H9 (cell line): ENCODE measurements at regions not wholly inside any gene's neighbourhood (a gene's known extent, or its start where the extent isn't known, plus 50 kb on each side); places are given as distances from the start of the nearest gene placed in this dataset.

Source experiments
- DNase-seq: peaks from one replicate; pipeline ENCODE4 v3.0.0-alpha.2; 2017
- H2AFZ ChIP-seq: one replicate; pipeline ENCODE4 v1.6.1; 2013; ENCODE audit warnings: mild to moderate bottlenecking, low read length, control low read depth, moderate library complexity
- H2AK5ac ChIP-seq: 2 replicates; pipeline ENCODE4 v1.6.1; 2013; ENCODE audit warnings: low read length, control low read depth, mixed read lengths; ENCODE audit not compliant: insufficient read length
- H2BK120ac ChIP-seq: one replicate; pipeline ENCODE4 v1.6.1; 2013; ENCODE audit warnings: low read depth, mild to moderate bottlenecking, low read length, control low read depth, inconsistent platforms; ENCODE audit not compliant: poor library complexity, severe bottlenecking
- H2BK12ac ChIP-seq: 2 replicates; pipeline ENCODE4 v1.6.1; 2013; ENCODE audit warnings: low read length, control low read depth, mixed read lengths, low read depth; ENCODE audit not compliant: insufficient read length
- H2BK15ac ChIP-seq: 2 replicates; pipeline ENCODE4 v1.6.1; 2013; ENCODE audit warnings: low read depth, low read length, control low read depth
- H2BK20ac ChIP-seq: one replicate; pipeline ENCODE4 v1.6.1; 2013; ENCODE audit warnings: low read depth, mild to moderate bottlenecking, low read length, control low read depth, inconsistent platforms; ENCODE audit not compliant: poor library complexity, severe bottlenecking
- H2BK5ac ChIP-seq: 2 replicates; pipeline ENCODE4 v1.6.1; 2013; ENCODE audit warnings: low read length, control low read depth, mixed read lengths; ENCODE audit not compliant: insufficient read length
- H3K14ac ChIP-seq: 2 replicates; pipeline ENCODE4 v1.6.1; 2013; ENCODE audit warnings: low read length, control low read depth; ENCODE audit not compliant: insufficient read depth
- H3K18ac ChIP-seq: 2 replicates; pipeline ENCODE4 v1.6.1; 2013; ENCODE audit warnings: low read depth, mild to moderate bottlenecking, mixed read lengths, low read length, control low read depth; ENCODE audit not compliant: insufficient read length
- H3K23ac ChIP-seq: 2 replicates; pipeline ENCODE4 v1.6.1; 2013; ENCODE audit warnings: low read length, control low read depth, mixed read lengths, low read depth; ENCODE audit not compliant: insufficient read length
- H3K23me2 ChIP-seq: 2 replicates; pipeline ENCODE4 v1.6.1; 2013; ENCODE audit warnings: low read depth, mild to moderate bottlenecking, mixed read lengths, low read length, control low read depth; ENCODE audit not compliant: insufficient read length, poor library complexity, severe bottlenecking
- H3K27ac ChIP-seq: 2 replicates; pipeline ENCODE4 v1.5.1; 2013; ENCODE audit warnings: low read length, control low read depth, mixed read lengths, low read depth; ENCODE audit not compliant: insufficient read length
- H3K27me3 ChIP-seq: 2 replicates; pipeline ENCODE4 v1.6.1; 2013; ENCODE audit warnings: low read length, control low read depth, inconsistent platforms; ENCODE audit not compliant: insufficient read depth
- H3K4ac ChIP-seq: 2 replicates; pipeline ENCODE4 v1.6.1; 2013; ENCODE audit warnings: low read depth, mild to moderate bottlenecking, control low read depth, inconsistent platforms, low read length, moderate library complexity
- H3K4me1 ChIP-seq: 2 replicates; pipeline ENCODE4 v1.6.1; 2013; ENCODE audit warnings: low read length, control low read depth, inconsistent platforms; ENCODE audit not compliant: insufficient read depth
- H3K4me2 ChIP-seq: 2 replicates; pipeline ENCODE4 v1.6.1; 2013; ENCODE audit warnings: low read length, control low read depth, mixed read lengths; ENCODE audit not compliant: insufficient read length, insufficient read depth
- H3K56ac ChIP-seq: 2 replicates; pipeline ENCODE4 v1.6.1; 2013; ENCODE audit warnings: low read depth, mild to moderate bottlenecking, mixed read lengths, low read length, control low read depth; ENCODE audit not compliant: insufficient read length
- H3K79me1 ChIP-seq: 2 replicates; pipeline ENCODE4 v1.6.1; 2013; ENCODE audit warnings: low read depth, mild to moderate bottlenecking, moderate library complexity, low read length, control low read depth, inconsistent platforms; ENCODE audit not compliant: insufficient read depth, poor library complexity, severe bottlenecking
- H3K79me2 ChIP-seq: 2 replicates; pipeline ENCODE4 v1.6.1; 2013; ENCODE audit warnings: low read length, control low read depth, inconsistent platforms; ENCODE audit not compliant: insufficient read depth
- H3K9ac ChIP-seq: 2 replicates; pipeline ENCODE4 v1.6.1; 2013; ENCODE audit warnings: low read length, control low read depth, mixed read lengths; ENCODE audit not compliant: insufficient read length; ENCODE audit errors: extremely low read depth
- H3K9me3 ChIP-seq: one replicate; pipeline ENCODE4 v1.6.1; 2013; ENCODE audit warnings: low read depth, low read length, inconsistent platforms; ENCODE audit not compliant: control insufficient read depth
- H3T11ph ChIP-seq: one replicate; pipeline ENCODE4 v1.6.1; 2013; ENCODE audit warnings: mild to moderate bottlenecking, low read length, control low read depth, inconsistent platforms
- H4K20me1 ChIP-seq: one replicate; pipeline ENCODE4 v1.6.1; 2013; ENCODE audit not compliant: control insufficient read depth, insufficient read length, insufficient read depth
- H4K5ac ChIP-seq: 2 replicates; pipeline ENCODE4 v1.6.1; 2013; ENCODE audit warnings: low read depth, mild to moderate bottlenecking, mixed read lengths, low read length, control low read depth; ENCODE audit not compliant: insufficient read length
- H4K8ac ChIP-seq: replicated peaks from 2 replicates; pipeline ENCODE4 v1.6.1; 2013; ENCODE audit warnings: low read length, control low read depth, mixed read lengths, low read depth; ENCODE audit not compliant: insufficient read length
- H4K91ac ChIP-seq: 2 replicates; pipeline ENCODE4 v1.6.1; 2013; ENCODE audit warnings: low read depth, mild to moderate bottlenecking, moderate library complexity, mixed read lengths, low read length, control low read depth; ENCODE audit not compliant: insufficient read length
- H3K27ac Mint-ChIP-seq, 3 experiments: 2 replicates in 2 of 3; 3 replicates in 1 of 3; pipeline ENCODE4 v1.8.0; 2020 to 2021; ENCODE audit warnings: mixed read lengths in 3 of 3, mild to moderate bottlenecking in 1 of 3, moderate library complexity in 1 of 3
- H3K27me3 Mint-ChIP-seq: 2 replicates; pipeline ENCODE4 v1.8.0; 2021; ENCODE audit warnings: low read depth, mild to moderate bottlenecking, moderate library complexity, mixed read lengths
- H3K36me3 Mint-ChIP-seq, 3 experiments: 2 replicates in 2 of 3; 3 replicates in 1 of 3; pipeline ENCODE4 v1.8.0; 2020 to 2021; ENCODE audit warnings: low read depth in 3 of 3, mixed read lengths in 3 of 3; ENCODE audit not compliant: insufficient read depth in 1 of 3
- H3K4me1 Mint-ChIP-seq, 2 experiments: 2 replicates each; pipeline ENCODE4 v1.8.0; 2020; ENCODE audit warnings: mixed read lengths in 2 of 2
- H3K4me3 Mint-ChIP-seq, 2 experiments: 2 replicates in 1 of 2; 3 replicates in 1 of 2; pipeline ENCODE4 v1.8.0; 2020 to 2021; ENCODE audit warnings: mild to moderate bottlenecking in 2 of 2, mixed read lengths in 2 of 2, moderate library complexity in 1 of 2
- H3K9me3 Mint-ChIP-seq, 2 experiments: 2 replicates in 1 of 2; 3 replicates in 1 of 2; pipeline ENCODE4 v1.8.0; 2020; ENCODE audit warnings: mild to moderate bottlenecking in 2 of 2, mixed read lengths in 2 of 2, moderate library complexity in 1 of 2
- WGBS: extraction: QIAGEN DNeasy Blood & Tissue Kit; methylation state at CpG from one replicate; pipeline ENCODE4 v1.1.7; 2013; ENCODE audit warnings: missing lambda C conversion rate, low lambda C conversion rate, mixed read lengths; ENCODE audit not compliant: insufficient read length; ENCODE audit errors: extremely low coverage; 5-methylcytosine and 5-hydroxymethylcytosine counted together
- TF ChIP-seq, protein P1 (sequence below): fragments of 200-600 bp; sonication (generic); conservative IDR thresholded peaks from 3 replicates; pipeline ENCODE4 v1.8.0; 2021; ENCODE audit warnings: antibody characterized with exemption, mild to moderate bottlenecking

DNA sequence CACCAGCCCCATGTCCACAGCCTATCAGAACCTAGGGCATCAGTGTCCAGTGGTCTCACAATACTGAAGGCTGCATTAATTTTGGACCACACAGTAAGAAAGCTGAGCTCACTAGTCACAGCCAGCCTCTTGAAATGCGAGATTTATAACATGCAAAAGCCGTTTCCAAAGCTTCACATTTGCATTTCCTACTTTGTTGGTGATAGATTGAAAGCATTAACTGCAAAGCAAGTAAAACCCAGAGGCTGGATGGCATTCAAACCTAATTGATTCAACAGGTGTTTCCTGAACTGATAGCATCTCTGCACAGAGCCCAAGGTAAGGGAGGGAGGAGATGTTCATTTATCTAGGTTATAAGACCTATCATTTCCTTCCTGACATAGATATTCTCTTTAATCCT, 410.1 kb downstream of the OMA1 start:
- Histone ChIP-seq H2BK5ac (no peak overlapping the region), H4K5ac (no peak overlapping the region), H3K9ac (no peak overlapping the region), H2AFZ (no peak overlapping the region), H4K91ac (no peak overlapping the region), H3K56ac (no peak overlapping the region), H3K18ac (no peak overlapping the region), H4K20me1 (no peaks in the 10 kb centered on the region), H2BK15ac (no peak overlapping the region), H2BK12ac (no peak overlapping the region), H3K14ac (no peak overlapping the region), H2BK20ac (no peak overlapping the region), H2AK5ac (no peak overlapping the region), H3K27me3 (no peaks in the 10 kb centered on the region), H4K8ac (no peak overlapping the region), H3K9me3 (no peaks in the 10 kb centered on the region), H3K4ac (no peak overlapping the region), H3K4me2 (no peak overlapping the region), H3T11ph (no peak overlapping the region), H3K23ac (no peak overlapping the region), H3K79me2 (no peaks in the 10 kb centered on the region), H3K79me1 (no peaks in the 10 kb centered on the region), H2BK120ac (no peak overlapping the region), H3K4me1 (no peaks in the 10 kb centered on the region), H3K23me2 (no peaks in the 10 kb centered on the region), H3K27ac (no peak overlapping the region)
- Mint-ChIP-seq H3K27ac (no peak overlapping the region), H3K27me3 (no peaks in the 10 kb centered on the region; the same call in 1 of the 2 replicates), H3K4me3 (no peak overlapping the region), H3K4me1 (peaks cover 21 to 23% of the 10 kb centered on the region in 2 experiments), H3K36me3 (peaks cover 2 to 29% (median 9%) of the 10 kb centered on the region in 3 experiments; a peak in 6 of 7 replicates), H3K9me3 (peaks cover 13 to 15% of the 10 kb centered on the region in 2 experiments; a peak in 4 of 5 replicates)
- no peak for DNase-seq
- no CpG with 5 or more reads among the region's 2 CpGs for WGBS
- TF ChIP-seq, protein P1, sequence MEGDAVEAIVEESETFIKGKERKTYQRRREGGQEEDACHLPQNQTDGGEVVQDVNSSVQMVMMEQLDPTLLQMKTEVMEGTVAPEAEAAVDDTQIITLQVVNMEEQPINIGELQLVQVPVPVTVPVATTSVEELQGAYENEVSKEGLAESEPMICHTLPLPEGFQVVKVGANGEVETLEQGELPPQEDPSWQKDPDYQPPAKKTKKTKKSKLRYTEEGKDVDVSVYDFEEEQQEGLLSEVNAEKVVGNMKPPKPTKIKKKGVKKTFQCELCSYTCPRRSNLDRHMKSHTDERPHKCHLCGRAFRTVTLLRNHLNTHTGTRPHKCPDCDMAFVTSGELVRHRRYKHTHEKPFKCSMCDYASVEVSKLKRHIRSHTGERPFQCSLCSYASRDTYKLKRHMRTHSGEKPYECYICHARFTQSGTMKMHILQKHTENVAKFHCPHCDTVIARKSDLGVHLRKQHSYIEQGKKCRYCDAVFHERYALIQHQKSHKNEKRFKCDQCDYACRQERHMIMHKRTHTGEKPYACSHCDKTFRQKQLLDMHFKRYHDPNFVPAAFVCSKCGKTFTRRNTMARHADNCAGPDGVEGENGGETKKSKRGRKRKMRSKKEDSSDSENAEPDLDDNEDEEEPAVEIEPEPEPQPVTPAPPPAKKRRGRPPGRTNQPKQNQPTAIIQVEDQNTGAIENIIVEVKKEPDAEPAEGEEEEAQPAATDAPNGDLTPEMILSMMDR = no peak
